ENCODE measurements at regions not wholly inside any gene's neighbourhood (a gene's known extent, or its start where the extent isn't known, plus 50 kb on each side); places are given as distances from the start of the nearest gene placed in this dataset.

DNA sequence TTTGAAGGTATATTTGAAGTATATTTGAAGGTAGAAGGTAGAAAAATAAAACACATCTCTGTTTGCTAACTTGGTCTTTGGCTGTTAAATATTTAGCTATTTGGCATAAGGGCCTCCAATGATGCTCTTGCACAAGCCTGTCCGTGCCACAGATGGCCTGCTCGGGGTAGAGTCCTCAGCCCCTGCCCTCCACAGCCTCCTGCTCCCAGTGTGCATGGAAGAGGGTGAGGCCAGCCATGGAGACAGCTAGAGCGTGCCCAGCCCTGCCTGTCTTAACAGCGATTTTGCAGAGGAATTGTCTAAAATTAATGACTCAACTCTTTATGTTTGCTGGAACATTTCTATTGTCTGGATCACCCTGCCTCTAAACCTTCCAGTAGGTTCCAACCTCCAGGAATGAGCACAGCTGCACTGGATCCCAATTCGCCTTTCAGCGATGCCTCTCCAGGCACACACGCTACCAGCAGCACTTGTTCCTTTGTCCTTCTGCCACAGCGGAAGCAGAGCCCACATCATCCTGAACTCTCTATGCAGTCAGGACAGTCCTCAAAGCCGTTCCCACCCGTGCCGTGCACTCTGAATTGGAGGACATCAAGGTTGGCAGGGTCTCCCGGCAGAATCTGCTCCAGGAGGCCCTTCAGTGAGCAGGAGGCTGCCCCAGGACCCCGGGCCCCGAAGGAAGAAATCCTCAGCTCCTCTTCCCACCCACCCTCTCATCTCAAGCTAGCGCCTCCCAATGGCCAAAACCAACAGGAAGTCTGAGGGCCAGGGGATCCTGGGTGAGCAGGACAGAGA lies 254.0 kb upstream of the IRX1 start:
- Histone ChIP-seq H3K27ac (ENCODE audit: poor library complexity, severe bottlenecking) (no peak overlapping the region), H3K4me1 (ENCODE audit: insufficient read depth, poor library complexity, severe bottlenecking) (no peaks in the 10 kb centered on the region), H3K27me3 (ENCODE audit: insufficient read depth, poor library complexity, severe bottlenecking) (no peaks in the 10 kb centered on the region), H3K4me3 (ENCODE audit: severe bottlenecking) (no peak overlapping the region), H3K36me3 (ENCODE audit: low read depth) (no peaks in the 10 kb centered on the region), H3K9me3 (ENCODE audit: severe bottlenecking) (no peaks in the 10 kb centered on the region)
- no peak for TF ChIP-seq CTCF (IDR thresholded peaks at IDR 0.05; ENCODE audit: poor library complexity, severe bottlenecking)
- DNase-seq (ENCODE audit: low spot score) (peak; percentile 45), ATAC-seq (ENCODE audit: low read depth) (peak; percentile 72)

DNA sequence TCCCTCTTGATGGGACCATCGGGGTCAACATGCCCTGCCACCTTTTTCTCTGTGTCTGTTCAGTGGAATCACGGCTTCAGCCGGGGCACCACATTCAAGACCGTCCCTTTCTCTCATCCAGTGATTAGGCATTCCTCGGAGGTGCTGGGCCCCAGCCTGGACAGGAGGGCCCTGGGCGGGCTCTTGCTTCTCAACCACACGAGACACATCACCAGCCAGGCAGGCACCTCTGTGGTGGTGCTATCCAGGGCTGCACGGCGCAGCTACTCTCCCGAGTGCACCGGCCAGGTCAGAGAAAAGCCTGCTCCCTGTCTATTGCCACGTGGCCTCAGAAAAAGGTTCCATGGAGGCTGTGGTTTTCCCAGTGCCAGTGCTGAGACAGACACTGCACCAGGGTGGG lies 255.2 kb upstream of the IRX1 start:
- no peak for DNase-seq (ENCODE audit: low spot score)
- no peak overlapping the region for H3K4me3 ChIP-seq (ENCODE audit: severe bottlenecking)
- H3K36me3 ChIP-seq (ENCODE audit: low read depth) = no peaks in the 10 kb centered on the region
- ATAC-seq (ENCODE audit: low read depth) = no peak
- H3K4me1 ChIP-seq (ENCODE audit: insufficient read depth, poor library complexity, severe bottlenecking) = no peaks in the 10 kb centered on the region
- TF ChIP-seq CTCF (IDR thresholded peaks at IDR 0.05; ENCODE audit: poor library complexity, severe bottlenecking) = no peak
- H3K9me3 ChIP-seq (ENCODE audit: severe bottlenecking) = peaks cover 4% of the 10 kb centered on the region
- H3K27me3 ChIP-seq (ENCODE audit: insufficient read depth, poor library complexity, severe bottlenecking) = no peaks in the 10 kb centered on the region
- no peak overlapping the region for H3K27ac ChIP-seq (ENCODE audit: poor library complexity, severe bottlenecking)

DNA sequence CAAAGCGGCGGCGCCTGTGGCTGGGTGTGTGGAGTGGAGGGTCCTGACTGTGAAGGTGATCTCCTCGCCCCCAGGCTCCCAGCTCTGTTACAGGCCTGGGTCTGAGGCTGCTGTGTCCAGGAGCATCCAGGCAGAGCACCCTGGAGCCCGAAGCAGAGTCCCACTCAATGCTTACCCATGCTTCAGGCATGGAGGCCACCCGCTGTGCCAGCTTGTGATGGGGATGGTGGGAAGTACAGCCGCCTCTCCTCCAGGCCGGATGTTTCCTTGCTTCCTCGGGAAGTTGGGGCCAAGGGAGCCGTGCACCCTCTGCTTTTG lies 255.9 kb upstream of the IRX1 start:
- Histone ChIP-seq H3K27ac (ENCODE audit: poor library complexity, severe bottlenecking) (no peak overlapping the region), H3K9me3 (ENCODE audit: severe bottlenecking) (peaks cover 4% of the 10 kb centered on the region), H3K27me3 (ENCODE audit: insufficient read depth, poor library complexity, severe bottlenecking) (no peaks in the 10 kb centered on the region), H3K4me1 (ENCODE audit: insufficient read depth, poor library complexity, severe bottlenecking) (no peaks in the 10 kb centered on the region), H3K36me3 (ENCODE audit: low read depth) (no peaks in the 10 kb centered on the region), H3K4me3 (ENCODE audit: severe bottlenecking) (no peak overlapping the region)
- peak; percentile 37 for DNase-seq (ENCODE audit: low spot score)
- ATAC-seq (ENCODE audit: low read depth) = no peak
- TF ChIP-seq CTCF (IDR thresholded peaks at IDR 0.05; ENCODE audit: poor library complexity, severe bottlenecking) = no peak

DNA sequence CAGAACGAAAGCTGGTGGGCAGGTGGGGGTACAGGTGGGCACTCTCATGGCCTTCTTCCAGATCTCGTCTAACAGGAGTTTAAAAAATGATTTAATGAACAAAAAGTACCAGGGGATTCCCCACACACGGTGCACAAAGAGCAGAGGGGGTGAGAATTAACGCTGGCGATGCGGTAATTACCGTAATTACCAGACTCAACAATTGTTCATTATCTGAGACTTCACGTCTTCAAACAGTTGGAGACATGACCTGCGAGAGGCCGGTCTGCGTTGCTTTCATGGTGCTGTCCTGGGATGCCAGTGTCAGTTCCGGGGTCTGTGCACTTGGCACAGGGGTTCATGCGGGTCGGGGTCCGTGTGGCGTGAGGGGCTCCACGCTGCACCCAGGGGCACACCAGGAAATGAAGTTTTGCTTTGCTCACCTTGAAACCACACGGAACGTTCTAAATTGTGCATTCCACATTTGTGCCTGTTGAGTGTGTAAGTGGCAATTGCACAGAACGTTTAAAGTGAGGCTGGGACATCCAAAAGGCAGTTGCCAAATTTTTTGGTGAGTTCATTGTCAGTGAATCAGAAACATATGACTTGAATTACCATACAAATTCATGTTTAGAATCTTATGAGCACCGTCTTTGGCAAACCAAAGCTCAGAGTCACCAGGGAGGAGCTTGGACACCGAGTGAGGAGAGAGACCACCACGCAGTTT lies 256.4 kb upstream of the IRX1 start:
- H3K9me3 ChIP-seq (ENCODE audit: severe bottlenecking) = peaks cover 4% of the 10 kb centered on the region
- no peaks in the 10 kb centered on the region for H3K4me1 ChIP-seq (ENCODE audit: insufficient read depth, poor library complexity, severe bottlenecking)
- H3K4me3 ChIP-seq (ENCODE audit: severe bottlenecking) = no peak overlapping the region
- DNase-seq (ENCODE audit: low spot score) (peak; percentile 33), ATAC-seq (ENCODE audit: low read depth) (no peak)
- TF ChIP-seq CTCF (IDR thresholded peaks at IDR 0.05; ENCODE audit: poor library complexity, severe bottlenecking) = no peak
- H3K27me3 ChIP-seq (ENCODE audit: insufficient read depth, poor library complexity, severe bottlenecking) = no peaks in the 10 kb centered on the region
- no peak overlapping the region for H3K27ac ChIP-seq (ENCODE audit: poor library complexity, severe bottlenecking)
- no peaks in the 10 kb centered on the region for H3K36me3 ChIP-seq (ENCODE audit: low read depth)

All from RWPE2 (cell line).